ENCODE measurements at regions not wholly inside any gene's neighbourhood (a gene's known extent, or its start where the extent isn't known, plus 50 kb on each side); places are given as distances from the start of the nearest gene placed in this dataset.

DNA sequence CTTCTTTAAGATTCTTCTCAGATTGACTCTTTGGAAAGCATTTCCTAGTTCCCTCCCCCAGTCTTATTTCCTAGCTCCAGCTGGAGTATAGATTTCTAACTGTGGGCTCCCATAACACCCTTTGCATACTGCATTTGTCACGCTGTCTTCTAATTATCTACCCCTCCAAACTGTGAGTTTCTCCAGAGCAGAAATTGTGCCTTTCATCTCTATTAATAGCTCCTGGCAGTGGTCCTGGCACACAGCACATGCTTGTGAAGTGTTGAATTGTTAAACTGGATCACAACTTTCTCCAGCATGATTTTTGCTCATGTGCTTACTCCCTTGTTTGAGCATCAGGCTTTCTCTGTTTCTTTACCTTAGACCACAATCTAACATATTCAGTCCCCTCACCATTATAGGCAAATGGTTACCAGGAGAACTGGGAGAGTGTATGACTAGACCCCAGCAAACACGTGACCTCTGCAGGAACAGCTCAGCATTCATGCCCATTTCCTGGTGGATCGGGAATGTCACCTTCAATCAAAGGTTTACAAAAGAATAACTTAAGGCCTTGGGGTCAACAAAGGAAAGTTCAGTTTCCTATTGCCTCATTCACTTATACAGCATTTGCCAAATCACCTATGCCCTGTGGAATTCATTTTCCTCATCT lies 175.7 kb upstream of the TANK start:
- peaks cover 12% of the 10 kb centered on the region for H3K36me3 Mint-ChIP-seq (ENCODE audit: low read depth)
- H3K9me3 Mint-ChIP-seq, result peaks cover 17% of the 10 kb centered on the region

DNA sequence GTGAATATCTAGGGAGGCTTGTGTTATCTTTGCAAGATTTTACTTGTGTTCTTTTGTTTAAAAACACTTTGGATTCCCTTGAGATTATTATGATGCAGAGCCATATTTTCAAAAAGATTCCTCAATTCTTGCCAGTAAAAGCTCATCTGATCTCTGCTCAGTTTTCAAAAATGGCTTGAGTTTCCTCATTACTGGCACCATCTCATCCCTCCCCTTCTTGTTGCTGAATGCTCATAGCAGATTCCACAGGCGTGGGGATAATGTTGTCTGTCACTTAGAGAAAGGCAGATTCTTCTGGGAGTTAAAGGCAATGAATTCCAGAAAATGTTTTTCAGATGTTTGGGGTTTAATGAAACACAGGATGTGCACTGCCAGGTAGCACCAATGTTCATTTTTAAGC lies 170.4 kb upstream of the TANK start:
- Mint-ChIP-seq H3K4me3 (no peak overlapping the region), H3K9me3 (peaks cover 9% of the 10 kb centered on the region)
- no peak for TF ChIP-seq CTCF (IDR thresholded peaks at IDR 0.05; ENCODE audit: unreplicated experiment in 3 of 3)

More for the DNA sequence above, 175.7 kb upstream of the TANK start:
- H3K27ac Mint-ChIP-seq, result peak overlapping the region; percentile 1 to 9 (median 4)
- TF ChIP-seq CTCF (IDR thresholded peaks at IDR 0.05; ENCODE audit: unreplicated experiment in 3 of 3), result no peak
- H3K4me1 Mint-ChIP-seq, result peaks cover 21% of the 10 kb centered on the region
- H3K4me3 Mint-ChIP-seq, result no peak overlapping the region
- H3K27me3 Mint-ChIP-seq (ENCODE audit: low read depth), result peaks cover 3% of the 10 kb centered on the region

GRCh38 chr2:160993654-160994061 lies 166.6 kb upstream of the TANK start:
- Mint-ChIP-seq H3K36me3 (ENCODE audit: low read depth) (no peaks in the 10 kb centered on the region), H3K9me3 (no peaks in the 10 kb centered on the region), H3K4me1 (peaks cover 29% of the 10 kb centered on the region), H3K27me3 (ENCODE audit: low read depth) (no peaks in the 10 kb centered on the region), H3K4me3 (peak overlapping the region; percentile 14 to 36 (median 27)), H3K27ac (peak overlapping the region; percentile 26 to 62 (median 31))
- TF ChIP-seq CTCF (IDR thresholded peaks at IDR 0.05; ENCODE audit: unreplicated experiment in 3 of 3), result no peak

More for the DNA sequence above, 170.4 kb upstream of the TANK start:
- Mint-ChIP-seq H3K27ac (peak overlapping the region; percentile 18 to 34 (median 27)), H3K4me1 (peaks cover 36% of the 10 kb centered on the region), H3K27me3 (ENCODE audit: low read depth) (no peaks in the 10 kb centered on the region), H3K36me3 (ENCODE audit: low read depth) (peaks cover 5% of the 10 kb centered on the region)

DNA sequence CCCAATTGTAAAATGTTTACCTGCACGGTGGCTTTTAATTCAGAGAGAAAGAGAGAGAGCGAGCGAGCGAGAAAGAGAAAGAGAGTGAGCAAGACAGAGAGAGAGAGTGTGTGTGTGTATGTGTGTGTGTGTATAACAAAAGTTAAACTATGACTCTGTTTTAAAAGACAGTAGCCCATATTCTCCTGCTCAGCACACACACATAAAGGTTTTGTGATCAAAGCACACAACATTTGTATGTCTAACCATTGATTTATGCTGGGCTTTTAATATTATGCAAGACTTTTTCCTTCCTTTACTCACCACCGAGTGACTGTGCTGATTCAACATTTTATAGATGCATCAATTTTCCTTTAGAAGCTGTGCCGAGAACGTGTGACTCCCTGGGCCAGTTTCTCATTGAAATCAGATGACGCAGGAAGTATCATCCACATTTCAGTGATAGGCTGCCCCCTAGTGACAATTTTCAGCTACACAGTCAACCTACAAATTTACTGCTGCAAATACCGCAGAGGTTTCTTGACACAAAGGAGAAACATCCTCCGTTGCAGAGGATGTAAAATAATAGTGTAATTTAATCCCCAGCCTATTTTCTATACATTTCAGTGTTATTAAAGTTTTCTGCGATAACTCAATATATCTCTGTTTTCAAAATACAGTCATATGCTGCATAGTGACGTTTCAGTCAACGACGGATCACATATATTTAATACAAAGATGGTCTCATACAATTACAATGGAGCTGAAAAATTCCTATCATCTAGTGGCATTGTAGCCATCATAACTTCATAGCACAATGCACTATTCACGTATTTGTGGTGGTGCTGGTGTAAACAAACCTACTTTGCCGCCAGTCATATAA lies 165.9 kb upstream of the TANK start:
- Mint-ChIP-seq H3K4me3 (peak overlapping the region; percentile 9 to 36 (median 33)), H3K4me1 (peaks cover 28% of the 10 kb centered on the region), H3K27me3 (ENCODE audit: low read depth) (no peaks in the 10 kb centered on the region), H3K27ac (peak overlapping the region; percentile 31 to 62 (median 36)), H3K9me3 (no peaks in the 10 kb centered on the region), H3K36me3 (ENCODE audit: low read depth) (no peaks in the 10 kb centered on the region)
- TF ChIP-seq CTCF (IDR thresholded peaks at IDR 0.05; ENCODE audit: unreplicated experiment in 3 of 3), result peak; percentile 84 to 86 (median 84)

GRCh38 chr2:160996584-160996983 lies 163.6 kb upstream of the TANK start:
- no peaks in the 10 kb centered on the region for H3K9me3 Mint-ChIP-seq
- H3K36me3 Mint-ChIP-seq (ENCODE audit: low read depth), result no peaks in the 10 kb centered on the region
- TF ChIP-seq CTCF (IDR thresholded peaks at IDR 0.05; ENCODE audit: unreplicated experiment in 3 of 3), result no peak
- peaks cover 12% of the 10 kb centered on the region for H3K4me1 Mint-ChIP-seq
- H3K27ac Mint-ChIP-seq, result no peak overlapping the region
- no peak overlapping the region for H3K4me3 Mint-ChIP-seq
- no peaks in the 10 kb centered on the region for H3K27me3 Mint-ChIP-seq (ENCODE audit: low read depth)

Data from nephron (organoid).